Liver (tissue), 3 donors: ENCODE measurements at regions not wholly inside any gene's neighbourhood (a gene's known extent, or its start where the extent isn't known, plus 50 kb on each side); places are given as distances from the start of the nearest gene placed in this dataset.

Source experiments
- CTCF ChIP-seq: fragments of 150-350 bp; IDR thresholded peaks from 2 replicates; pipeline ENCODE4 v1.5.1; 2017; ENCODE audit warnings: improper control_type of control experiment, low read depth, low read length; ENCODE audit not compliant: missing input control
- JUND ChIP-seq, 2 donors: IDR thresholded peaks; 2 replicates each; pipeline ENCODE4 v1.6.1; 2016; ENCODE audit warnings: antibody characterized with exemption in 2 of 2
- SP1 ChIP-seq: IDR thresholded peaks from 2 replicates; pipeline ENCODE4 v1.6.1; 2018; ENCODE audit warnings: antibody characterized with exemption, mild to moderate bottlenecking
- TAF1 ChIP-seq: conservative IDR thresholded peaks from 2 replicates; pipeline ENCODE4 v1.6.1; 2016; ENCODE audit warnings: antibody characterized with exemption, mild to moderate bottlenecking
- donor health status: healthy.
- donor health status: healthy.

- TF ChIP-seq CTCF = no peak
- TF ChIP-seq TAF1 = no peak
- TF ChIP-seq SP1 = no peak
- no peak for TF ChIP-seq JUND (IDR thresholded peaks at IDR 0.05)
These were observed 412.0 kb upstream of the NR2F2 start for GRCh38 chr15:95918525-95918924.
